ENCODE measurements at regions not wholly inside any gene's neighbourhood (a gene's known extent, or its start where the extent isn't known, plus 50 kb on each side); places are given as distances from the start of the nearest gene placed in this dataset.

- CTCF ChIA-PET = interaction anchor here (0.6 to 4.0 kb wide), 12 partner anchors 8 to 225 kb away, joined by 3 to 27 read pairs (median 6); no protein-coding TSS in a partner anchor
- H3K27ac ChIP-seq (ENCODE audit: extremely low read depth, low read depth, low read length) = no peak overlapping the region
- no peak for TF ChIP-seq TRIM28 (IDR thresholded peaks at IDR 0.05; ENCODE audit: borderline replicate concordance, low read length)
- 0 out of 2 replicates have a peak, but pooled peaks have one; percentile 16 for TF ChIP-seq ZNF580 (tag by site-specific recombination; IDR thresholded peaks at IDR 0.05)
- peak; percentile 43 for TF ChIP-seq SP2 (tag by site-specific recombination; IDR thresholded peaks at IDR 0.05)
- TF ChIP-seq REPIN1 (tag by site-specific recombination; IDR thresholded peaks at IDR 0.05; ENCODE audit: low read depth) = peak; percentile 66; the same call in 1 of the 2 replicates
- TF ChIP-seq ZFP69B (tag by site-specific recombination; IDR thresholded peaks at IDR 0.05) = no peak
- no peak for TF ChIP-seq ZNF747 (tag by site-specific recombination; IDR thresholded peaks at IDR 0.05)
- no peak for TF ChIP-seq ZFP41 (tag by site-specific recombination; IDR thresholded peaks at IDR 0.05; ENCODE audit: borderline replicate concordance)
- TF ChIP-seq ZFHX2 (tag by site-specific recombination; conservative IDR thresholded peaks at IDR 0.05) = no peak
- no peak for TF ChIP-seq ZSCAN30 (tag by site-specific recombination; IDR thresholded peaks at IDR 0.05)
- H3K4me1 ChIP-seq (ENCODE audit: control insufficient read depth, insufficient read depth, low read length) = peaks cover 15% of the 10 kb centered on the region
- POLR2A ChIA-PET = interaction anchor here (1.0 to 2.1 kb wide), 2 partner anchors 10 to 16 kb away, joined by 3 to 4 read pairs; no protein-coding TSS in a partner anchor
- no peaks in the 10 kb centered on the region for H3K36me3 ChIP-seq (ENCODE audit: control insufficient read depth in 2 of 2, insufficient read depth in 1 of 2, low read length in 2 of 2)
- no peaks in the 10 kb centered on the region for H3K9me3 ChIP-seq (ENCODE audit: control insufficient read depth, insufficient read depth, low read depth, low read length)
- no peak overlapping the region for H3K4me3 ChIP-seq (ENCODE audit: low read depth, low read length)
Measured at GRCh38 chr6:41460742-41461336, 85.3 kb upstream of the FOXP4 start.

GRCh38 chr6:41462033-41462432 lies 84.1 kb upstream of the FOXP4 start:
- Histone ChIP-seq H3K4me1 (ENCODE audit: control insufficient read depth, insufficient read depth, low read length) (peaks cover 4% of the 10 kb centered on the region; the same call in 1 of the 2 replicates), H3K36me3 (ENCODE audit: control insufficient read depth in 2 of 2, insufficient read depth in 1 of 2, low read length in 2 of 2) (no peaks in the 10 kb centered on the region), H3K27ac (ENCODE audit: extremely low read depth, low read depth, low read length) (no peak overlapping the region), H3K4me3 (ENCODE audit: low read depth, low read length) (no peak overlapping the region), H3K9me3 (ENCODE audit: control insufficient read depth, insufficient read depth, low read depth, low read length) (no peaks in the 10 kb centered on the region)
- ChIA-PET CTCF (interaction anchor here (0.6 to 4.0 kb wide), 16 partner anchors 9 to 272 kb away, joined by 3 to 27 read pairs (median 4); no protein-coding TSS in a partner anchor), POLR2A (interaction anchor here (2.1 kb wide), 1 partner anchor 11 kb away, joined by 4 read pairs; no protein-coding TSS in a partner anchor)
- TF ChIP-seq SP2 (tag by site-specific recombination; IDR thresholded peaks at IDR 0.05) (no peak), MYNN (tag by site-specific recombination; IDR thresholded peaks at IDR 0.05; ENCODE audit: borderline replicate concordance) (no peak), ZBTB20 (tag by site-specific recombination; IDR thresholded peaks at IDR 0.05) (no peak), ZNF624 (tag by site-specific recombination; IDR thresholded peaks at IDR 0.05) (no peak), PRDM1 (tag by site-specific recombination; IDR thresholded peaks at IDR 0.05) (no peak), ZBTB7A (tag by site-specific recombination; IDR thresholded peaks at IDR 0.05; ENCODE audit: low read depth) (no peak), ZNF433 (tag by site-specific recombination; IDR thresholded peaks at IDR 0.05; ENCODE audit: low read depth) (no peak), GLIS2 (tag by site-specific recombination; IDR thresholded peaks at IDR 0.05) (no peak), BCL11B (tag by site-specific recombination; IDR thresholded peaks at IDR 0.05; ENCODE audit: low read depth) (no peak), ZNF366 (tag by site-specific recombination; conservative IDR thresholded peaks at IDR 0.05) (no peak), ZNF280D (tag by site-specific recombination; IDR thresholded peaks at IDR 0.05) (no peak), ZXDB (tag by site-specific recombination; IDR thresholded peaks at IDR 0.05) (no peak)
- TF ChIP-seq, protein P1, sequence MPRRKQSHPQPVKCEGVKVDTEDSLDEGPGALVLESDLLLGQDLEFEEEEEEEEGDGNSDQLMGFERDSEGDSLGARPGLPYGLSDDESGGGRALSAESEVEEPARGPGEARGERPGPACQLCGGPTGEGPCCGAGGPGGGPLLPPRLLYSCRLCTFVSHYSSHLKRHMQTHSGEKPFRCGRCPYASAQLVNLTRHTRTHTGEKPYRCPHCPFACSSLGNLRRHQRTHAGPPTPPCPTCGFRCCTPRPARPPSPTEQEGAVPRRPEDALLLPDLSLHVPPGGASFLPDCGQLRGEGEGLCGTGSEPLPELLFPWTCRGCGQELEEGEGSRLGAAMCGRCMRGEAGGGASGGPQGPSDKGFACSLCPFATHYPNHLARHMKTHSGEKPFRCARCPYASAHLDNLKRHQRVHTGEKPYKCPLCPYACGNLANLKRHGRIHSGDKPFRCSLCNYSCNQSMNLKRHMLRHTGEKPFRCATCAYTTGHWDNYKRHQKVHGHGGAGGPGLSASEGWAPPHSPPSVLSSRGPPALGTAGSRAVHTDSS (tag by site-specific recombination; IDR thresholded peaks at IDR 0.05) = no peak
